ENCODE measurements at regions not wholly inside any gene's neighbourhood (a gene's known extent, or its start where the extent isn't known, plus 50 kb on each side); places are given as distances from the start of the nearest gene placed in this dataset.

GRCh38 chr3:59273976-59274375 is 224.2 kb upstream of the CFAP20DC start:
- TF ChIP-seq CTCF (IDR thresholded peaks at IDR 0.05; ENCODE audit: extremely low read depth, missing control alignments) = no peak
- DNase-seq (ENCODE audit: low spot score) = no peak

GRCh38 chr3:59271971-59272370 is 222.1 kb upstream of the CFAP20DC start:
- TF ChIP-seq CTCF (IDR thresholded peaks at IDR 0.05; ENCODE audit: extremely low read depth, missing control alignments) = no peak
- no peak for DNase-seq (ENCODE audit: low spot score)

- DNase-seq (ENCODE audit: low spot score) = no peak
- TF ChIP-seq CTCF (IDR thresholded peaks at IDR 0.05; ENCODE audit: extremely low read depth, missing control alignments) = no peak
These were observed 221.1 kb upstream of the CFAP20DC start for GRCh38 chr3:59270921-59271320.

GRCh38 chr3:59270209-59270608 is 220.4 kb upstream of the CFAP20DC start:
- no peak for DNase-seq (ENCODE audit: low spot score)
- TF ChIP-seq CTCF (IDR thresholded peaks at IDR 0.05; ENCODE audit: extremely low read depth, missing control alignments) = no peak

- no peak for TF ChIP-seq CTCF (IDR thresholded peaks at IDR 0.05; ENCODE audit: extremely low read depth, missing control alignments)
- no peak for DNase-seq (ENCODE audit: low spot score)
These were observed 218.3 kb upstream of the CFAP20DC start for GRCh38 chr3:59268170-59268569.

GRCh38 chr3:59267021-59267420 is 217.2 kb upstream of the CFAP20DC start:
- DNase-seq (ENCODE audit: low spot score) = no peak
- no peak for TF ChIP-seq CTCF (IDR thresholded peaks at IDR 0.05; ENCODE audit: extremely low read depth, missing control alignments)

GRCh38 chr3:59266551-59266950 is 216.7 kb upstream of the CFAP20DC start:
- no peak for TF ChIP-seq CTCF (IDR thresholded peaks at IDR 0.05; ENCODE audit: extremely low read depth, missing control alignments)

More at GRCh38 chr3:59266551-59266950, 216.7 kb upstream of the CFAP20DC start:
- DNase-seq (ENCODE audit: low spot score) = no peak

Measured in GM20000 (cell line).